ENCODE measurements at regions not wholly inside any gene's neighbourhood (a gene's known extent, or its start where the extent isn't known, plus 50 kb on each side); places are given as distances from the start of the nearest gene placed in this dataset.

GRCh38 chr6:149234051-149234962 is 83.2 kb upstream of the TAB2 start:
- peak in 2 of 9 donors; percentile 34 to 60 for DNase-seq (ENCODE audit: low read depth in 6 of 9, low spot score in 9 of 9)
- WGBS, result 56% methylated on average over 7 of the region's 7 CpGs
- Histone ChIP-seq H3K27me3 (ENCODE audit: control insufficient read depth in 2 of 2, insufficient read depth in 1 of 2, low read length in 1 of 2) (no peaks in the 10 kb centered on the region), H3K4me3 (ENCODE audit: low read length in 2 of 2) (no peak overlapping the region), H3K27ac (ENCODE audit: low read depth in 1 of 2, low read length in 1 of 2) (peak overlapping the region in 1 of 2 donors; percentile 26), H3K36me3 (ENCODE audit: control insufficient read depth in 2 of 2, insufficient read depth in 2 of 2, low read length in 1 of 2) (no peaks in the 10 kb centered on the region), H3K4me1 (ENCODE audit: control insufficient read depth in 2 of 2, insufficient read depth in 2 of 2, low read length in 2 of 2) (peaks cover 7 to 23% of the 10 kb centered on the region in 2 donors), H3K9me3 (ENCODE audit: control insufficient read depth in 2 of 2, insufficient read depth in 1 of 2, low read length in 1 of 2) (no peaks in the 10 kb centered on the region)

- Histone ChIP-seq H3K27ac (ENCODE audit: low read depth in 1 of 2, low read length in 1 of 2) (no peak overlapping the region), H3K4me3 (ENCODE audit: low read length in 2 of 2) (no peak overlapping the region), H3K36me3 (ENCODE audit: control insufficient read depth in 2 of 2, insufficient read depth in 2 of 2, low read length in 1 of 2) (no peaks in the 10 kb centered on the region), H3K4me1 (ENCODE audit: control insufficient read depth in 2 of 2, insufficient read depth in 2 of 2, low read length in 2 of 2) (peaks cover 7 to 23% of the 10 kb centered on the region in 2 donors), H3K9me3 (ENCODE audit: control insufficient read depth in 2 of 2, insufficient read depth in 1 of 2, low read length in 1 of 2) (peaks cover 0 to 3% of the 10 kb centered on the region in 2 donors), H3K27me3 (ENCODE audit: control insufficient read depth in 2 of 2, insufficient read depth in 1 of 2, low read length in 1 of 2) (no peaks in the 10 kb centered on the region)
- peak in 1 of 9 donors; percentile 32 for DNase-seq (ENCODE audit: low read depth in 6 of 9, low spot score in 9 of 9)
- WGBS, result 27% methylated on average over 3 of the region's 3 CpGs
These were observed 82.4 kb upstream of the TAB2 start for GRCh38 chr6:149235130-149235561.

GRCh38 chr6:149236589-149236988 is 80.9 kb upstream of the TAB2 start:
- no peaks in the 10 kb centered on the region for H3K27me3 ChIP-seq (ENCODE audit: control insufficient read depth in 2 of 2, insufficient read depth in 1 of 2, low read length in 1 of 2)
- no peaks in the 10 kb centered on the region for H3K36me3 ChIP-seq (ENCODE audit: control insufficient read depth in 2 of 2, insufficient read depth in 2 of 2, low read length in 1 of 2)
- H3K4me1 ChIP-seq (ENCODE audit: control insufficient read depth in 2 of 2, insufficient read depth in 2 of 2, low read length in 2 of 2), result peaks cover 7 to 23% of the 10 kb centered on the region in 2 donors
- H3K27ac ChIP-seq (ENCODE audit: low read depth in 1 of 2, low read length in 1 of 2), result no peak overlapping the region
- no peak for DNase-seq (ENCODE audit: low read depth in 6 of 9, low spot score in 9 of 9)
- H3K9me3 ChIP-seq (ENCODE audit: control insufficient read depth in 2 of 2, insufficient read depth in 1 of 2, low read length in 1 of 2), result peaks cover 0 to 3% of the 10 kb centered on the region in 2 donors
- no peak overlapping the region for H3K4me3 ChIP-seq (ENCODE audit: low read length in 2 of 2)

- peaks cover 0 to 3% of the 10 kb centered on the region in 2 donors for H3K9me3 ChIP-seq (ENCODE audit: control insufficient read depth in 2 of 2, insufficient read depth in 1 of 2, low read length in 1 of 2)
- H3K4me3 ChIP-seq (ENCODE audit: low read length in 2 of 2), result no peak overlapping the region
- no peak for DNase-seq (ENCODE audit: low read depth in 6 of 9, low spot score in 9 of 9)
- H3K4me1 ChIP-seq (ENCODE audit: control insufficient read depth in 2 of 2, insufficient read depth in 2 of 2, low read length in 2 of 2), result peaks cover 7 to 20% of the 10 kb centered on the region in 2 donors
- WGBS, result 97% methylated on average over 6 of the region's 6 CpGs
- no peak overlapping the region for H3K27ac ChIP-seq (ENCODE audit: low read depth in 1 of 2, low read length in 1 of 2)
- H3K27me3 ChIP-seq (ENCODE audit: control insufficient read depth in 2 of 2, insufficient read depth in 1 of 2, low read length in 1 of 2), result no peaks in the 10 kb centered on the region
- H3K36me3 ChIP-seq (ENCODE audit: control insufficient read depth in 2 of 2, insufficient read depth in 2 of 2, low read length in 1 of 2), result no peaks in the 10 kb centered on the region
These were observed 80.0 kb upstream of the TAB2 start for GRCh38 chr6:149237464-149237863.

- Histone ChIP-seq H3K36me3 (ENCODE audit: control insufficient read depth in 2 of 2, insufficient read depth in 2 of 2, low read length in 1 of 2) (no peaks in the 10 kb centered on the region), H3K4me3 (ENCODE audit: low read length in 2 of 2) (no peak overlapping the region), H3K27ac (ENCODE audit: low read depth in 1 of 2, low read length in 1 of 2) (no peak overlapping the region), H3K4me1 (ENCODE audit: control insufficient read depth in 2 of 2, insufficient read depth in 2 of 2, low read length in 2 of 2) (peaks cover 0 to 7% of the 10 kb centered on the region in 2 donors), H3K9me3 (ENCODE audit: control insufficient read depth in 2 of 2, insufficient read depth in 1 of 2, low read length in 1 of 2) (peaks cover 0 to 3% of the 10 kb centered on the region in 2 donors), H3K27me3 (ENCODE audit: control insufficient read depth in 2 of 2, insufficient read depth in 1 of 2, low read length in 1 of 2) (no peaks in the 10 kb centered on the region)
- 98% methylated on average over 6 of the region's 6 CpGs for WGBS
- no peak for DNase-seq (ENCODE audit: low read depth in 6 of 9, low spot score in 9 of 9)
These were observed 77.8 kb upstream of the TAB2 start for GRCh38 chr6:149239573-149240209.

GRCh38 chr6:149242883-149243282 is 74.6 kb upstream of the TAB2 start:
- Histone ChIP-seq H3K4me3 (ENCODE audit: low read length in 2 of 2) (no peak overlapping the region), H3K27ac (ENCODE audit: low read depth in 1 of 2, low read length in 1 of 2) (no peak overlapping the region), H3K4me1 (ENCODE audit: control insufficient read depth in 2 of 2, insufficient read depth in 2 of 2, low read length in 2 of 2) (peaks cover 0 to 11% of the 10 kb centered on the region in 2 donors), H3K9me3 (ENCODE audit: control insufficient read depth in 2 of 2, insufficient read depth in 1 of 2, low read length in 1 of 2) (peaks cover 0 to 3% of the 10 kb centered on the region in 2 donors), H3K27me3 (ENCODE audit: control insufficient read depth in 2 of 2, insufficient read depth in 1 of 2, low read length in 1 of 2) (no peaks in the 10 kb centered on the region), H3K36me3 (ENCODE audit: control insufficient read depth in 2 of 2, insufficient read depth in 2 of 2, low read length in 1 of 2) (no peaks in the 10 kb centered on the region)
- WGBS, result 98% methylated on average over 5 of the region's 5 CpGs
- no peak for DNase-seq (ENCODE audit: low read depth in 6 of 9, low spot score in 9 of 9)

- Histone ChIP-seq H3K9me3 (ENCODE audit: control insufficient read depth in 2 of 2, insufficient read depth in 1 of 2, low read length in 1 of 2) (peaks cover 0 to 3% of the 10 kb centered on the region in 2 donors), H3K4me1 (ENCODE audit: control insufficient read depth in 2 of 2, insufficient read depth in 2 of 2, low read length in 2 of 2) (peaks cover 0 to 17% of the 10 kb centered on the region in 2 donors), H3K4me3 (ENCODE audit: low read length in 2 of 2) (no peak overlapping the region), H3K27me3 (ENCODE audit: control insufficient read depth in 2 of 2, insufficient read depth in 1 of 2, low read length in 1 of 2) (no peaks in the 10 kb centered on the region), H3K27ac (ENCODE audit: low read depth in 1 of 2, low read length in 1 of 2) (no peak overlapping the region), H3K36me3 (ENCODE audit: control insufficient read depth in 2 of 2, insufficient read depth in 2 of 2, low read length in 1 of 2) (no peaks in the 10 kb centered on the region)
- 97% methylated on average over 7 of the region's 7 CpGs for WGBS
- DNase-seq (ENCODE audit: low read depth in 6 of 9, low spot score in 9 of 9), result no peak
These were observed 73.4 kb upstream of the TAB2 start for GRCh38 chr6:149244105-149244504.

GRCh38 chr6:149246691-149247384 is 70.7 kb upstream of the TAB2 start:
- Histone ChIP-seq H3K36me3 (ENCODE audit: control insufficient read depth in 2 of 2, insufficient read depth in 2 of 2, low read length in 1 of 2) (no peaks in the 10 kb centered on the region), H3K27ac (ENCODE audit: low read depth in 1 of 2, low read length in 1 of 2) (peak overlapping the region in 1 of 2 donors; percentile 19)

GRCh38 chr6:149247385-149247763 is 70.1 kb upstream of the TAB2 start:
- Histone ChIP-seq H3K36me3 (ENCODE audit: control insufficient read depth in 2 of 2, insufficient read depth in 2 of 2, low read length in 1 of 2) (no peaks in the 10 kb centered on the region), H3K4me3 (ENCODE audit: low read length in 2 of 2) (no peak overlapping the region), H3K4me1 (ENCODE audit: control insufficient read depth in 2 of 2, insufficient read depth in 2 of 2, low read length in 2 of 2) (peaks cover 0 to 18% of the 10 kb centered on the region in 2 donors), H3K27me3 (ENCODE audit: control insufficient read depth in 2 of 2, insufficient read depth in 1 of 2, low read length in 1 of 2) (no peaks in the 10 kb centered on the region), H3K9me3 (ENCODE audit: control insufficient read depth in 2 of 2, insufficient read depth in 1 of 2, low read length in 1 of 2) (no peaks in the 10 kb centered on the region), H3K27ac (ENCODE audit: low read depth in 1 of 2, low read length in 1 of 2) (no peak overlapping the region)
- WGBS, result 95% methylated on average over 6 of the region's 6 CpGs
- DNase-seq (ENCODE audit: low read depth in 6 of 9, low spot score in 9 of 9), result no peak

More at GRCh38 chr6:149246691-149247384, 70.7 kb upstream of the TAB2 start:
- Histone ChIP-seq H3K4me3 (ENCODE audit: low read length in 2 of 2) (no peak overlapping the region), H3K27me3 (ENCODE audit: control insufficient read depth in 2 of 2, insufficient read depth in 1 of 2, low read length in 1 of 2) (no peaks in the 10 kb centered on the region), H3K4me1 (ENCODE audit: control insufficient read depth in 2 of 2, insufficient read depth in 2 of 2, low read length in 2 of 2) (peaks cover 0 to 18% of the 10 kb centered on the region in 2 donors), H3K9me3 (ENCODE audit: control insufficient read depth in 2 of 2, insufficient read depth in 1 of 2, low read length in 1 of 2) (no peaks in the 10 kb centered on the region)
- no peak for DNase-seq (ENCODE audit: low read depth in 6 of 9, low spot score in 9 of 9)
- 79% methylated on average over 13 of the region's 13 CpGs for WGBS

Data from thymus (tissue), 11 donors.